ENCODE measurements at regions not wholly inside any gene's neighbourhood (a gene's known extent, or its start where the extent isn't known, plus 50 kb on each side); places are given as distances from the start of the nearest gene placed in this dataset.
"Not testable (repeated sequence)": the region's sequence is repeated elsewhere in the genome, so short reads cannot be mapped to it uniquely, and the experiment has no call there.

- ATAC-seq = not testable (repeated sequence)
These were observed 205.8 kb downstream of the ALG10 start for GRCh38 chr12:34228046-34228445.

- ATAC-seq = not testable (repeated sequence)
These were observed 206.7 kb downstream of the ALG10 start for GRCh38 chr12:34229033-34229432.

DNA sequence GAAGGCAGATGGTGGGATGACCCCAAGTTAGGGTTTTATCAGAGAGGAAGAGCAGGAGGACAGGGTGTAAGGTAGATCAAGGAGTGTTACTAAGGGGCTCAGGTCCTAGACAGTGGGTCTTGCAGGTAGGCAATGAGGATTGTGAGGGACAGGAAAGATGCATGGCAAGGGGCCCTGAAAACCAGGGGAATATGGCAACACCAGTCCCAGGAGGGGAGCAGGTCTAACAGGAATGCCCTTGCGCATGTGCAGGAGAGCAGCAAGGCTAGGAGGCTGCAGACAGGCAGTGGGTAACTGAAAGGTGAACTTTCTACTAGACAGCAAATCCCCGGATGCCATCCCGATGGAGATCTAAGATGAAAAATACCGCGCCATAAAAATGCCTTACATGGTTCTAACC lies 211.3 kb downstream of the ALG10 start:
- ATAC-seq = no peak

DNA sequence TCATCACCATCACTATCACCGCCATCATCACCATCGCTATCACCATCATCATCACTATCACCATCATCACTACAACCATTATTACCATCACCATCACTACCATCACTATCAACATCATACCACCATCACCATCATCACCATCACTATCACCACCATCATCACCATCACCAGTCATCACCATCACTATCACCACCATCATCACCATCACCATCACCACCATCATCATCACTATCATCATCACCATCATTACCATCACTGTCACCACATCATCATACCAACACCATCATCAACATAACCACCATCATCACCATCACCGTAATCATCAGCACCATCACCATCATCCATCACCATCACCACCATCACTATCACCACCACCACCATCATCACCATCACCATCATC lies 213.8 kb downstream of the ALG10 start:
- ATAC-seq = no peak

DNA sequence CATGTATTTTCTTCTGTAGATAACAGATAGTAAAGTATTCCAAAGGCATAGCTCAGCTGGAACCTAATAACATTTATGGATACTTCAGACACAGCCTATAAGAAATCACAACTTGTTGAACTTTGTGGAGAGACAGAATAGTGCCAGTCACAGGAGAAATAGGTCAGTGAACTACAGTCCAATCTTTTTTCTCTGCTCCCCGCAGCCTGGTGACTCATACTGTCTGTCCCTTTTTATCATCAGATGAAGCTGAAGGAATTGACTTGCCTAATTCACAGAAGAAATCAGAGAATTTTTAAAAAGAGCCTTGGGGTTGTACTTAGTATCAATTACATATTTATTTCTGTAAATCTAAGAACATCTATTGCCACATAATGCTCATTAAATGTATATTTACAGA lies 222.3 kb downstream of the ALG10 start:
- no peak for ATAC-seq

DNA sequence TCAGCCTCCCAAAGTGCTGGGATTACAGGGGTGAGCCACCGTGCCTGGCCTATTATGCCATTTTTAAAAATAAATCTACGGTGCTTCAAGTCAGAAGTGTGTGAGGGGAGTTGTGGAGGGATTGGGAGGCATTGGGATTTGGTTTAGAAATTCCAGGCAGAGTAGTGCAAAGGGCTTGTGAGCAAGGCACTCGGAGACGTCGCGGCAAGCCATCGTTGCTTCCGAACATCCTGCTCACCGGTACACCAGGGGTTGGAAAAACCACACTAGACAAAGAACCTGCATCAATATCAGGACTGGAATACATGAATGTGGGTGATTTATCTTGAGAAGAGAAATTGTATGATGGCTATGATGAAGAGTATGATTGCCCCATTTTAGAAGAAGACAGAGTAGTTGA lies 227.0 kb downstream of the ALG10 start:
- ATAC-seq = no peak

DNA sequence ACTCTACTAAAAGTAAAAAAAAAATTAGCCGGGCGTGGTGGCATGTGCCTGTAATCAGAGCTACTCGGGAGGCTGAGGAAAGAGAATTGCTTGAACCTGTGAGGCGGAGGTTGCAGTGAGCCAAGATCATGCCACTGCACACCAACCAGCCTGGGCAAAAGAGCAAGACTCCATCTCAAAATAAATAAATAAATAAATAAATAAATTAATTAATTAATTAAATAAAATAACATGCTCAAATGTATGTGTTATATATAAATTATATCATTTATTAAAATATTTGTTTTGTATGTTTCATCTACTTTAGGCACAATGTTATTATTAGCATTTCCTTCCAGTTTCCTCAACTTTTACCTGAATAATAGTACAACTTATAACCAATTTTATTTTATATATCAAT lies 229.6 kb downstream of the ALG10 start:
- not testable (repeated sequence) for ATAC-seq

GRCh38 chr12:34253674-34254073 lies 231.4 kb downstream of the ALG10 start:
- ATAC-seq = no peak

- no peak for ATAC-seq
These were observed 234.8 kb downstream of the ALG10 start for GRCh38 chr12:34257093-34257492.

- not testable (repeated sequence) for ATAC-seq
These were observed 239.8 kb downstream of the ALG10 start for GRCh38 chr12:34262140-34262539.

DNA sequence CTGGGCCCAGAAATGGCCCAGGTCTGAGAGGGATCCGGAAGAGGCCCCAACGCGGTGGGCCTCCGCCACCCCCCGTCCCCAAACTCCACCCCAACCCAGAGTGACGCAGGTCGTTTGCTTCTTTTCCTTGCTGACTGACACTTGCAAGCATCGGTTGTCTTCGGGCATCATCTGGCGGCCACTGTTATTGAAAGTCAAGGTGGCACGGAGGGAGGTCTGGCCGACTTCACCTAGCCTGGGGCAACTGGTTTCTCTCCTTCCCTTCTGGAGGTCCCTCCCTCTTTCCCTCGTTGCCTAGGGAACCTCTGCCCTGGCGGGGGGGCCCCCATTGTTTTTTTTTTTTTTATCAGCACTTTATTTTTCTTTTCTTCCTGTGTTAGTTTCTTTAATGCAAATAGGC lies 241.8 kb downstream of the ALG10 start:
- ATAC-seq = no peak

- ATAC-seq = not testable (repeated sequence)
These were observed 251.4 kb downstream of the ALG10 start for GRCh38 chr12:34273703-34274102.

- no peak for ATAC-seq
These were observed 252.8 kb downstream of the ALG10 start for GRCh38 chr12:34275129-34275528.

- no peak for ATAC-seq
These were observed 264.2 kb downstream of the ALG10 start for GRCh38 chr12:34286483-34286882.

- ATAC-seq = no peak
These were observed 264.6 kb downstream of the ALG10 start for GRCh38 chr12:34286934-34287333.

- ATAC-seq = no peak
These were observed 265.1 kb downstream of the ALG10 start for GRCh38 chr12:34287437-34287836.

GRCh38 chr12:34287986-34288962 lies 266.0 kb downstream of the ALG10 start:
- no peak for ATAC-seq

DNA sequence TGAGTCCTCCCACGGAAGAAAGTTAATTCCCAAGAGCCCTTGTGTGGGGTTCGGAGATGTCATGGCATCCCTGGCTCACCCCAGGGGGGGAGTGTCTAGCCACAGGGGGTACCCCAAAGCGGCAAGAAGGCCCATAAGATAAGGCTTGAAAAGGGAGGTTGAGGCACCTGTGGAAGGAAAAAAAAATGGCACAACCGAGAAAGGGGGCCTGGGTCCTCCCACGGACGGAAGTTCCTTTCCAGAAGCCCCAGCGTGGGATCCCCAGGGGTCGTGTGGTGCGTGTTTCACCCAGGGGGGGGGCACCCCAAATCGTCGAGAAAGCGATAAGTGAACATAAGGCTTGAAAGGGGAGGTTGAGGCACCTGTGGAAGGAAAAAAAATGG lies 266.7 kb downstream of the ALG10 start:
- no peak for ATAC-seq

DNA sequence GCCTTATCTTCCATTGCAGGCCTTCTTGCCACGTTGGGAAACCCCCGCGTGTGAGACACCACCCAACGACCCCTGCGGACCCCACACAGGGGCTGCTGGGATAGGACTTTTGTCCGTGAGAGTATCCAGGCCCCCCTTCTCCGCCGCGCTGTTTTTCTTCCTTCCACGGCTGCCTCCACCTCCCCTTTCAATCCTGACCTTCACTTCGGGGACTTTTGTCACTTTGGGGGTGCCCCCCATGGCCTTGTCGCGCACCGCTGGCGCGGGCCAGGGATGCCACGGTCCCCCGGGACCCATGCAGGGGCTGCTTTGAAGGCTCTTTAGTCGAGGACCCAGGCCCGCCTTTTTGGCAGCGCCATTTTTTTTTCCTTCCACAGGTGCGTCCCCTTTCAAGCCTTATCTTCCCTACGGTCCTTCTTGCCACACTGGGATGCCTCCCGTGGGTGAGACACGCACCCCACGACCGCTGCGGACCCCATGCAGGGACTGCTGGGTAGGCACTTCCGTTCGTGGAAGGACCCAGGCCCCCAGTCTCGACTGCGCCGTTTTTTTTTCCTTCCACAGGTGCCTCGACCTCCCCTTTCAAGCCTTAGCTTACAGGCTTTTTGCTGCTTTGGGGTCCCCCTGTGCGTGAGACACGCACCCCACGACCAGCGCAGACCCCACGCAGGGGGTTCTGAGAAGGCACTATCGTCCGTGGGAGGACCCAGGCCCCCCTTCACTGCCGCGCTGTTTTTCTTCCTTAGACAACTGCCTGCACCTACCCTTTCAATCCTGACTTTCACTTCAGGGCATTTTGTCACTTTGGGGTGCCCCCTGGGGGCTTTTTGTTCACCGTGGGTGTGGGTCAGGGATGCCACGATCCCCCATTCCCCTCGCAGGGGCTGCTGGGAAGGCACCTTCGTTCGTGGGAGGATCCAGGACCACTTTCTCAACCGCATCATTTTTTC lies 267.4 kb downstream of the ALG10 start:
- no peak for ATAC-seq

GRCh38 chr12:34290381-34290995 lies 268.2 kb downstream of the ALG10 start:
- no peak for ATAC-seq

GRCh38 chr12:34291001-34291400 lies 268.7 kb downstream of the ALG10 start:
- no peak for ATAC-seq

GRCh38 chr12:34291426-34291901 lies 269.2 kb downstream of the ALG10 start:
- no peak for ATAC-seq
